KBM-7 (cell line): ENCODE measurements at regions not wholly inside any gene's neighbourhood (a gene's known extent, or its start where the extent isn't known, plus 50 kb on each side); places are given as distances from the start of the nearest gene placed in this dataset.

Experiments
- DNase-seq: peaks from one replicate; pipeline ENCODE4 v3.0.0-alpha.2; 2015
- in situ Hi-C: fragments of 300-500 bp; cut with MboI; formaldehyde crosslinking; loops from 2 replicates; pipeline ENCODE4 v1.14.3; 2020; ENCODE audit warnings: low sequenced_read_pairs, low pct_unique_long_range_greater_than_20kb, mixed read lengths

DNA sequence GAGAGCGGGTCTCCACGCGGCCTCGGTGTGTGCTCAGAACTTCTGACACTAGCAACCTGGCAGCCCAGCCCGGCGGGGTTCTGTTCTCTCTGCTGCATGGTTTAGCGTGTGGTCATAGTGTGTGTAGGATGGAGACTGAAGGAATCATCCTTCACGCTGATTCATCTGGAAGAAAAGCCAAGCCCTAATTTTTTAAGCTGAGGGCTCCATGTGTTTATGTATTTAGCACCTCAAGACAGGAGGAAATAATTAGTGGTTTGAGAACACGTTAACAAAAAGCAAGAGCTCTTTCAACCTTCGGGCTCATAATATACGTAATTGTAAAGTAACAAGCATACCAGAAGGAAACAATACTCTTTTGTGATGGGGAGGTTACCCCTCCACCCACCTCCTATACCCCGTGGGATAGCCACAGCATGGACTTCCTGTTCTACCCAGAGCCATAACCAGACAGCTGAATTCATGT is 504.6 kb upstream of the MKI67 start:
- in situ Hi-C loops, result no loop called here
- no peak for DNase-seq

DNA sequence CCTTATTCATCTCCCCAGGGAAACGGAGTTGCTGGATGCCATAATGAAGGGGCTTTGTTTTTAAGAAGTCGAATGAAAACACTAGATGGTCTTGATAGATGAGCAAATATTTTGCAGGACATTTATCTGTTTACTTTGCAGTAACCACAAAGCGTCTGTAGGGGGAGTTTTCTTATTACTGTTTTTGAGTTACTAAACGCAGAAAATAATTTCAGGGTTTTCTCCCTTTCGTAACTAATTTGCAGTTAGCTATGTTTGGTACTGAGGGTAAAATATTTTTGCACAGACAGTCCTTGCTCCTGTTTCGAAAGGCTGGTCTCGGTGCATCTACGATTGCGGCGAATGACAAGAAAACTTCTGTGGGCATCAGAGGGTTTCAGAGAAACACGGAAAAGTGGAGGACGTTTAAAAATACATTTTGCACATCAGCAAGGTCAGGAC is 505.6 kb upstream of the MKI67 start:
- in situ Hi-C loops, result no loop called here
- DNase-seq, result peak; percentile 30

DNA sequence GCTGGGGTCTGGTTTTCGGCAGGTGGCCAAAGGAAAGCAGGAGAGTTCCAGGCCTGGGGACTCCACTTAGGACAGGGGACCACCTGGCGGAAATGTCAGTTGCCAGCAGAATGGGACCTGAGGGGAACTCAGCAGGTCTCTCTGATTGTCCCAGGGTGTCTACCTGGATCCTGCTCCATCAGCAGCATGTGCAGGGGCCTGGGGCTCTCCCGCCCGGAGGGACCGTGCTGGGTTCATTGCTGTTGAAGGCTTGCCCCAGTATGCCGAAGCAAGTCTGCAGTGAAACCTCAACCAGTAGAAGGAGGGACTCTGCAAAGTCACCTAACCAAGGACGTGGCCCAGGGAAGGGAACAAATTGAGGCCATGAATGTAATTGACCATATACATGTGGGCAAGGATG is 506.5 kb upstream of the MKI67 start:
- DNase-seq, result no peak
- in situ Hi-C loops, result no loop called here

DNA sequence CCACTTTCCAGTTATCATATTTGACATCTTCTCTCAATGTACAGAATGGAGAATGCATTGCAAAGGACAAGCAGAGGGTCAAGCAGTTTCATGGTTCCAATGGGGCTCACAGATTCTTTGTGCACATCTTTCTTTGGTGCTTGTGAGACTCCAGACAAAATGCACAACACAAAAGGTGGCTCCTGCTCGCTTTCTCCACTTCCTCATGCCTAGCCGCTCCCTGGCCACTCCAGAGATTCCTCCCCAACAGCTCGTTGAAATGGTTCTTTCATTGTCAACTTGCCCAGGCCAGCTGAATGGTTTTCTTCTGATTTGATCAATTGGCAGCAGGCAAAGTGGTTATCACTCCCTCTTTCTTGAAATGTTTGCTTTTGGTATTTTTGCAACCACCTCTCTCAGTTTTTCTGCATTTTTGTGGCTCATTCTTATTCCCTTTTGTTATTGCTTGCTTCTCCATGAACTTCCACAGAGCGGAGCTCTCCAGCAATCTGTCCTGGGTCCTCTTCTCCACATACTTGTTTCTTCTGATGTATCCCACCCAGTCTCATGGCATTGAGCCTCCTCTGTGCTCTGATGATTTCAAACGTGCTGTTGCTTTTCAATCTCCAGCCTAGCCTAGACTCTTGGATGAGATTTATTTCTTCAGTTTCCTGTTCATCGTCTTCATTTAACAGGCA is 507.8 kb upstream of the MKI67 start:
- in situ Hi-C loops, result no loop called here
- DNase-seq, result no peak

DNA sequence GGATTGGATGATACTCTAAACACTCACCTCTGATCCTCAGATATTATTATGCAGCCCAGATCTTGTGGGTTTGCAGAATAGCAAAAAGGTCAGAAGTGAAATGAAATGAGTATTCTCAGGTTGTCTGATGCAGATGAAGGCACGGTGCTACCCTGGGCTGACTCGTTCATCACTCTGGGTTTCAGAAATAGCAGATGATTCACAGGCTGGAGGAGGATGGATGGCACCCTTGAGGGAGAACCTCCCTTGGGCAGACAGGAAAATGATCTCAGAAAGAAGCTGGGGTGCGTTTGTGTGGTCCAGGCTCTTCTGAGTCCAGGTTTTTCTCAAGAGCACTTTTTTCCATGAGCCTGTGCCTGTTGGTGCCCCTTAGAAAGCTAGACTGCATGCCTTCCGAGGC is 515.8 kb upstream of the MKI67 start:
- in situ Hi-C loops, result no loop called here
- no peak for DNase-seq

DNA sequence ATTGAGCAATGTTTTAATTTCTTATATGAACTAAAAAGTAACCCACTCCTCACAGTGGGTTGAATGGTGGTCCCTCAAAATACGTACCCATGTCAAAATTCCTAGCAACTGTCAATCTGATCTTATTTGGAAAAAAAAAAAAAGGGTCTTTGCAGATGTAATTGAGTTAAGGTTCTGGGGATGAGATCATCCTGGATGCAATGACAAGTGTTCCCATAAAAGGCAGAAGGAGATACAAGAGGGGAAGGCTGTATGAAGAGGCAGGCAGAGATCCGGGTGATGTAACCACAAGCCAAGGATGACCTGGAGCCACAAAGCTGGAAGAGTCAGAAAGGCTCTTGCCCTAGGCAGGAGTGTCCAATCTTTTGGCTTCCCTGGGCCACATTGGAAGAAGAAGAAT is 516.3 kb upstream of the MKI67 start:
- no peak for DNase-seq
- in situ Hi-C loops, result no loop called here

DNA sequence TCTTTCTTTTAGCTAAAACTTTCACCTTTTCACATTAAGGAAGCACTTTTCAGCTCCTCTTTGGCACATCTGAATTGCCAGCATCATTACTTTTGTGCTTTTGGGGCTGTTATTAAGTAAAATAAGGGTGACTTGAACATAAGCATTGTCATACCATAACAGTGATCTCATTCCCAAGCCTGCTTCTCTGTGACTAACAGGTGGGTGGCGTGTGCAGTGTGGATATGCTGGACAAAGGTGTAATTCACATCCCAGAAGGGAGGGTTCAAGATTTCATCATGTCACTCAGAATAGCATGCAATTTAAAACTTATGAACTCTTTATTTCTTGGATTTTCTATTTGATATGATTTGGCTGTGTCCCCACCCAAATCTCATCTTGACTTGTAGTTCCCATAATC is 517.4 kb upstream of the MKI67 start:
- in situ Hi-C loops, result no loop called here
- no peak for DNase-seq

DNA sequence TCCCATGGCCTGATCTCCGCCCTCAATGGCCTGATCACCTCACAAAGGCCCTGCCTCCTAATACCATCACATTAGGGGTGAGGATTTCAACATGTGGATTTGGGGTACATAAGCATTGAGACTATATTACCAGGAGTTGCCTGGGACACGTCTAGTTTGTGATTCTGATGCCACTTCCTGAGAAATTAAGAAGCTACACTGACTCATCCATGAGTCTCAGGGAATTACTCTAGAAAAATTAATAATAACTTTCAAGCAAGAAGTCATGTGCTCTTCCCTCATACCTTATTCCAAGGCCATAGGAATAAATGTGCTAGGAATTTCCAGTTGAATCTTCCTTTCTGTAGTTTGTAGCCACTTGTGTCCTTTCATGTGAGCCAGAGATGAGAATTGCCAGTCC is 519.3 kb upstream of the MKI67 start:
- in situ Hi-C loops, result no loop called here
- DNase-seq, result no peak

DNA sequence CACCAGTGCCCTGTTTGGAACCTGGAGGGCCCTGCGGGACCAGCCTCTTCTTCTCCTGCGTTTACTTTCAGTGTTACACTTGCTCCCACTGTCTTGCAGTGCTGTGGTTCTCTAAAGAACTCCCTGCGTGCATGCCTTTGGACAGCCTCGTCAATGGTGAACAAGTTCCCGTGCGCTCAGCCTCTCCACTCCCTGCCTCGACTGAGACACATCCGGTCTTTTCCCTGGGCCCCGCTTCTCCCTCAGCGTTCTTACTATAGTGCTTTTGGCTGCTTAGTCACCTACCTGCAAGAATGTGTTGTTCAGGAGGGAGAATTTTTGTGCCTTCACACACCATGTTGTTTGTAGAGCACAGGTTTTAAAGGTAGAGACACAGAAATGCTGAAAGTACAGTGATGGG is 520.7 kb upstream of the MKI67 start:
- no peak for DNase-seq
- in situ Hi-C loops, result no loop called here

DNA sequence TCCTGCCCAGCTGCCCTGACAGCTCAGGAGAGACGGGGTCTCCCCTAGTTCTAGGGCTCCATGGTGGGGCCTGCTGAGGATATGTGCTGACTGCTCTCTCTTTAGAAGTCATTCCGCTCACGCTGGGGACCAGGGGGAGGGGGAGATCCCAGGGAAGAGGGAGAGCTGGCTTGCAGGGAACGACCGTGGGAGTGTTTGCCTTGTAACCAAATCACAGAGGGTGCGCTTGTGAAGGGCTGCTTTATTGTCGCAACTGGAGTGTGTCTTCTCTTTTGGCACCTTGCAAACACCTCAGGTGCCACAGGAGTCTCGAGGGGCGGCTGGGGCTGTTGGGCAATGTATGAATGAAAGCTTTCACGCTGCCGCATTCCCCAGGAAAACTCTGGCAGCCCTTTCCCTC is 531.3 kb upstream of the MKI67 start:
- in situ Hi-C loops, result no loop called here
- DNase-seq, result no peak

DNA sequence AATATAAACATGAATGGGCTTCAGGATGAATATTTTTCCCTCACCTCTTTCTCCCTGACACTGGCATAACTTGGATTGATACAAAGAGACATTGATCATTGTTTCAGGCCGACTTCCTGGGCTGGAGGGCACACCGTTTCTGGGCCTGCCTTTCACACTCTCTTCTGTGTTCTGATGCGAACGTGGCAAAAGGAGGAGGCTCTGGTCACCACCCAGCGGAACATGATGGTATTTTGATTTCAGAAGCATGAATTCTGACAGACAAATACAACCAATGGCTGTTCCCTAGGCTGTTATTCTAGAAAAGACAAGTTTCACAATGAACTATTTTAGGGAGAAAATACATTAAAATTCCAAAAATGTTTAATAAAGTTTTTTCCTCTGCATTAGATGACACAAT is 534.5 kb upstream of the MKI67 start:
- in situ Hi-C loops, result no loop called here

DNA sequence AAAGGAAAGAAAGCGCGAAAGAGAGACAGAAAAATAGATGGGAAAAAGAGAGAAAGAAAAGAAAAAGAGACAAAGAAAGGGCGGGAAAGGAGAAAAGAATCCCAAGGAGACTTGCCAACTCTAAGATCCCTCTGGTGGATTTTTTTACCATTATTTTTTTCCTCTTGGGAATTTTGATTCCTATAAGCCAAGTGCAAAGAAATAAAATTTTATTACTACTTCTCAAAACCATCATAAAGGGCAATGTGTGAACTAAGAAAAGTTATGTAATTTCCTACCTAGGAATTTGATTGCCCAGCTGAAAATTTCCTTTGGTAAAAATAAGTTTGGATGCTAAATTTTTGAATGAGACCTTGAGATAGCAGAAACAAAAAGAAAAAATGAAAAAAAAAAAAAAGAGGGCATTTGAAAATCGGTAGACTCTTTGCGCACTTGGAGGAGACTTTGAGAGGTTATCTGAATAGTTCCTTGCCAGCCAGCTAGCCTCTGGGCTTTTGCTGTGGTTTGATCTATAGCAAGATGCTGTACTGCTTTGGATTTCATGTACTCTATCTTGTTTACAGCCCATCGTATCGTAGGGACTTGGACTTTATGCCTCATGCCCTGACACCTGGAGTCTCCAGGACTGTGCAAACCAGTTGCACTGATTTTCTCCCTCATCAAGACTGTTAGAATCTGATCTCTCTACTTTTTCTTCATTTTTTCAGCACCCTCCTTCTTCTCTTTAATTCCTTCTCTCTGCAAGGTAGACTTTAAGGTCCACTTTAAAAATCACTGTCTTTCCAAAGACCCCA is 535.4 kb upstream of the MKI67 start:
- in situ Hi-C loops, result no loop called here
- no peak for DNase-seq

More for the DNA sequence above, 534.5 kb upstream of the MKI67 start:
- peak; percentile 5 for DNase-seq

DNA sequence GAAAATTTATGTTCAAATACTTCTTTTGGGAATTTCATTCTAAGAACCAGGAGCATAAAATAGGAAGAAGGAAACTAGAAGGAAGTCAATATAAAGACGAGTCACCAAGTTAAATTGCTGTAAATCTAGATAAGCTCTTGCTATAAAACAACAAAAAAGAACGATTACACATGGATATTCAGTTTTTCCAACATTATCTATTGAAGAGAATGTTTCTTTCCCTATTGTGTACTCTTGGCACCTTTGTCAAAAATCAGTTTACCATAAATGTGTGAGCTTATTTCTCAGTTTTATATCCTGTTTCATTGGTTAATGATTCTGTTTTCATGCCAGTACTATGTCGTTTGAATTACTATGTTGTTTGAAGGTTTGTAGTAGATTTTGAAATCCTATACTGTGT is 536.3 kb upstream of the MKI67 start:
- no peak for DNase-seq
- in situ Hi-C loops, result no loop called here

DNA sequence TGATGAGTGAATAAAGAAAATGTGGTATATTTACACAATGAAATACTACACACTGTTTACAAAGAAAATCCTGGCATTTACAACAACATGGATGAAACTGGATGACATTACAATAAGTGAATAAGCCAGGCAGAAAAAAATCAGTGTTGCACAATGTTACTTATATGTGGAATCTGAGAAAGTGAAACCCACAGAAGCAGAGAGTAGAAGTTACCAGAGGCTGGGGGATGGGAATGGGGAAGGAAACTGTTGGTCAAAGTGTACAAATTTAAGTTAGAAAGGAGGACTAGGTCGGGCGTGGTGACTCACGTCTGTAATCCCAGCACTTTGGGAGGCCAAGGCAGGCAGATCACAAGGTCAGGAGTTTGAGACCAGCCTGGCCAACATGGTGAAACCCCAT is 538.5 kb upstream of the MKI67 start:
- DNase-seq, result peak; percentile 0
- in situ Hi-C loops, result no loop called here

DNA sequence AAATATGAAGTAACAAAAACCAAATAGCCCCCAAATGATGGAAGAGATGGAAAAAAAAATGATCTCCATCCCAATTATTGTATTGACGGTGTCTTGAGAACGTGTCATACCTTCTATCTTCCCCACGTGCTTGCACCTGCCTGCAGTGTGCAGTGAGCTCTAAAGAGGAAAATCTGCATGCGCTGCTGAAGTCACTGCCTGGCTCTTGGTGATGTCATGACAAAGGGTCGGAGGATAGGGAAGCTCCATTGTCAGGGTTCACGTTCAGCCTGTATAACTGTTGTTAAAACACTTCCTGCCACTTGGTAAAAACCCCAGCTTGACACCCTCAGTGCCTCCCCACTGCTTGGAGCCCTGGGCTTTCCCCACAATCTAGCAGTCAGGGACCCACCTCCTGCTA is 549.2 kb upstream of the MKI67 start:
- in situ Hi-C loops, result no loop called here
- no peak for DNase-seq

DNA sequence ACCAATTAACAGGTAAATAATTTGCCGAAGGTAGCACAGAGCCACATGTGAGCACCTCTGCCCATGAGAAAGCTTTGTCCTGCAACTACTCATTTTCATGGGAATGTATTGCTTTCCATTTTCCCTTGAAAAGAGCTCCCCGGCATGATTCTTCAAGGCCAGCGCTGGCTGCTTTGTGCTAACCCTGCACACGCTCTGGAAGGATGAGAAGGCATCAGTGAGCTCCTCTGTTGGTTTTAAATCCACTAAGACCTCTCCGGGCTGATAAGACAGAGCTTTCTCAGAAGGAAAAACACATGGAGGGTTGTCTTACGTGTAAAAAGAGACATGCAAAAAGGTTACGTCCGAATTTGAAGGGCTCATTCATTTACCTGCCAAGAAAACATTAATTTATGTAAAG is 553.9 kb upstream of the MKI67 start:
- no peak for DNase-seq
- in situ Hi-C loops, result no loop called here

DNA sequence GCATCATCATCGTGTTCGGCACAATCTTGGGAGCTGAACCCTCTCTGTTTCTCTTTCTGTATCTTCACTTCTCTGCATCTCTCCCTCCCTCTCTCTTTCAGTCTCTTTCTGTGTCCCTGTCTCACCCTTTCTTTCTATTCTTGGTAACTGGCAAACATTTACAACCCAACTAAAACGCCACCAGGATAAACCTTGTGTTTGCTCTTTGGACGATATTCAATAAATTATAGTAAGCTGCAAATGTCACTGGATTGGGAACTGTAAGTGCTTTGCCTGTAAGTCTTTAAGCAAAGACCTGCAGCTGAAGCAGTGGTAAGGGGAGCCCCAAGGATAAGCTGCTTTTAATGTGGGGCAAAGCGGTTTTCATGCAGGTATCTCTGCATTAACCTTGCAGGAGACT is 558.0 kb upstream of the MKI67 start:
- no peak for DNase-seq
- in situ Hi-C loops, result no loop called here

DNA sequence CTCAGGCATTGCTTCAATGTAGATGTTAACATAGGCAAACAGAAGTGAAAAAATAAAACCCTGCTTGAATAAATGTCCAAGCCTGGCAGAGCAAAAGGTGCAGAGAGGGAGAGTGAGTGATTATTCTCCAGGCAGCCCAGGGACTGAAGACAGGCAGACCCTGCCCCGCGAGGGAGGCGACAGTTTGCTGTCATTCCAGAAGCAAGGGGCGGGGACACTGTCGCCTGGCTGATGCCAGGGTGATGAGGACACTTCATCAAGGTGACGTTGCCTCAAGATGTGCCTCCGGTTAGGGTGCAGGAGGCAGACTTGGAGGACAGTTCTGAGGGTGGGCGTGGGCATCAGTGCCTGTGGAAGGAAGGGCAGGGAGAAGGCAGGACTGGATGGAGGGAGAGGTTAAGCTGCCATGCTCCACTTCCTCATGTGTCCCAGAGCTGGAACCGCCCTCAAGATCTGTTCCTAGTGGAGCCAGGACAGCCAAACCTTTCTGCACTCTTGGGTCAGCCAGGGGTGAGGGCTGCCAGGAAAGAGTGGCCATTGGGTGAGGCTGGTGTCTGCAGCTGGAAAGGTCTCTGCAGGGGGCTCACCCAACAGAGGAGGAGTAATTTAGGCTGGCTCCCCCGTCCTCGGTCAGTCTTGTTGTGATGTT is 560.5 kb upstream of the MKI67 start:
- no peak for DNase-seq
- in situ Hi-C loops, result no loop called here

DNA sequence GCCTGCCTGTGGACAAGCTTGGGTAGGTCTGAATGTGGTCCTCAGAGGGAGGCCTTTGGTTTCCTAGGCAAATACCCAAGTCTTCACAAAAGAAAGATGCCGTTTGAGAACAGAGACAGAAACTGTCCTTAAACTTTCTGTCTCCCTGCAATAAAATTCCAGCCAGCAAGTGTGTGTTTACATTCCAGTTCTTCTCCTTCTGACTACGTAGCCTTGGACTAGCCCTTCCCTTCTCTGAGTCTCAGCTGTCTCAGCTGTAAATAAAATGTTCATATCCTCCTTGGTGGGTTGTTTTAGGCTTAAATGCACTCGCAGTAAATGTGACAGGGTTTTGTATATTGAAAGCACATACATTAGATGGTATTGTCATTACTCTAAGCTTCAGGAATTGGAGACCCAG is 561.2 kb upstream of the MKI67 start:
- in situ Hi-C loops, result no loop called here
- no peak for DNase-seq

DNA sequence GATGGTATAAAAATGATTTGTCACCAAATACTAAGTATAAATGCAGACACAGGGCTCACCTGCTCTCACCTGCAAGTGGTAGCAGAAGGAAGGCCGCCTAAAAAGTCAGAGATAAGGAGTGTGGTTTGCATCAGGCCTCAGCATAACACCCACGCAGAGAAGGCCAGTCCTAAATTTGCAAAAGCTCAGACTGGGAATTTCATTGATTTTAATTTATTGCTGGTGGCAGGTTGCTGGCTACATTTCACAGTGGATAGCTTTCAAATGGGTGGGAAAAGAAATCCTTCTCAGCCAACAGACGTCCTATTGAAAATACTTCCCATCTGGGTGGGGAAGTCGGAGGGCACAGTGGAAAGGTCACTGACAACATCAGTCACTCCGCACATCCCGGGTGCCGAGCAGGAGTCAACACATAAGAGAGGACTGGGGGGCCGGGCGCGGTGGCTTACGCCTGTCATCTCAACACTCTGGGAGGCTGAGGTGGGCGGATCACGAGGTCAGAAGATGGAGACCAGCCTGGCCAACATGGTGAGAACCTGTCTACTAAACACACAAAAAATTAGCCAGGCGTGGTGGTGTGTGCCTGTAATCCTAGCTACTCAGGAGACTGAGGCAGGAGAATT is 561.8 kb upstream of the MKI67 start:
- no peak for DNase-seq
- in situ Hi-C loops, result no loop called here
